Testis (tissue), 2 donors: ENCODE measurements at regions not wholly inside any gene's neighbourhood (a gene's known extent, or its start where the extent isn't known, plus 50 kb on each side); places are given as distances from the start of the nearest gene placed in this dataset.

Experiments used
- POLR2A ChIP-seq: fragments of 450-650 bp; IDR thresholded peaks from one replicate; pipeline ENCODE4 v1.6.1; 2017; ENCODE audit warnings: antibody characterized with exemption, mild to moderate bottlenecking, moderate library complexity
- TF ChIP-seq, protein P1 (sequence below), 3 experiments: fragments of 450-650 bp in 2 of 3; fragments of 200-600 bp in 1 of 3; sonication (generic) in 1 of 3; IDR thresholded peaks; one replicate each; pipeline ENCODE4 v1.5.1; 2016 to 2019; ENCODE audit warnings: antibody characterized with exemption in 3 of 3, mild to moderate bottlenecking in 2 of 3, moderate library complexity in 1 of 3

DNA sequence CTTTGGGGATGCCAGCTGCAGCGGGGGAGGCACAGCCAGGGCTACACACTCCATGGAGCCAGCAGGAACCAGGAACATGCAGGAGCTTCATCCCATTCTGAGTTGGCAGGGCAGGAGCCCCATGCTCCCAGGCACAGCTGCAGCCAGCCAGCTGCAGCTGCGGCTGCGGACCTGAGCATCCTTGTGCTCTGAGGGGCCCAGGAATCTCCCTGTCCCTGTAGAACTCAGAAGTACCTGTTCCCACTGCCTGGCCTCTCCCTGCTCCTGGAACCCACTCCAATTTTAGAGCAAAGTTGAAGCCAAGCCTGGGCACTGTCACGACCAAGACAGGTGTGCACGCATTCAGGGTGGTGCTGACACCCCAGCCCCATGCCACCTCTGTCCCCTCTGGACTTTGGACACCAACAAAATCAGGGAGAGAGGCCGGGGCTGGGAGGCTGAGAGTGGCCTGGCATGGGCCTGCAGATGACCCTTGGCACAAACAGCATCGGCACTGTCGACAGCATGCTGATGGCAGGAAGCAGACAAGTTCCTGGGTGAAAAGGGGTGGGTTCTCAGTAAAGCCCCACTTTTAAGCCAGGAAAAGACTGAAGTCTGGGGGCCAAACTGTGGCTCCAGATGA lies 257.3 kb upstream of the LRFN5 start:
- TF ChIP-seq, protein P1, sequence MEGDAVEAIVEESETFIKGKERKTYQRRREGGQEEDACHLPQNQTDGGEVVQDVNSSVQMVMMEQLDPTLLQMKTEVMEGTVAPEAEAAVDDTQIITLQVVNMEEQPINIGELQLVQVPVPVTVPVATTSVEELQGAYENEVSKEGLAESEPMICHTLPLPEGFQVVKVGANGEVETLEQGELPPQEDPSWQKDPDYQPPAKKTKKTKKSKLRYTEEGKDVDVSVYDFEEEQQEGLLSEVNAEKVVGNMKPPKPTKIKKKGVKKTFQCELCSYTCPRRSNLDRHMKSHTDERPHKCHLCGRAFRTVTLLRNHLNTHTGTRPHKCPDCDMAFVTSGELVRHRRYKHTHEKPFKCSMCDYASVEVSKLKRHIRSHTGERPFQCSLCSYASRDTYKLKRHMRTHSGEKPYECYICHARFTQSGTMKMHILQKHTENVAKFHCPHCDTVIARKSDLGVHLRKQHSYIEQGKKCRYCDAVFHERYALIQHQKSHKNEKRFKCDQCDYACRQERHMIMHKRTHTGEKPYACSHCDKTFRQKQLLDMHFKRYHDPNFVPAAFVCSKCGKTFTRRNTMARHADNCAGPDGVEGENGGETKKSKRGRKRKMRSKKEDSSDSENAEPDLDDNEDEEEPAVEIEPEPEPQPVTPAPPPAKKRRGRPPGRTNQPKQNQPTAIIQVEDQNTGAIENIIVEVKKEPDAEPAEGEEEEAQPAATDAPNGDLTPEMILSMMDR (IDR thresholded peaks at IDR 0.05), result no peak
- no peak for TF ChIP-seq POLR2A
